ENCODE measurements at regions not wholly inside any gene's neighbourhood (a gene's known extent, or its start where the extent isn't known, plus 50 kb on each side); places are given as distances from the start of the nearest gene placed in this dataset.

- no peak for TF ChIP-seq MAX (IDR thresholded peaks at IDR 0.05)
- TF ChIP-seq RAD21 (IDR thresholded peaks at IDR 0.05; ENCODE audit: low read depth): no peak
Observed at GRCh38 chr20:24097506-24098245, 109.1 kb upstream of the GGTLC1 start.

Measured in Ishikawa (cell line).